Panc1 (cell line): ENCODE measurements at regions not wholly inside any gene's neighbourhood (a gene's known extent, or its start where the extent isn't known, plus 50 kb on each side); places are given as distances from the start of the nearest gene placed in this dataset.

ENCODE experiments used
- CTCF ChIP-seq: fragments of 450-650 bp; IDR thresholded peaks from 2 replicates; pipeline ENCODE4 v1.5.1; 2017; ENCODE audit warnings: mild to moderate bottlenecking
- POLR2AphosphoS5 ChIP-seq: IDR thresholded peaks from 2 replicates; pipeline ENCODE4 v1.6.1; 2012; ENCODE audit warnings: mild to moderate bottlenecking, low read depth, low read length, moderate library complexity
- REST ChIP-seq, 2 experiments: IDR thresholded peaks; 2 replicates each; pipeline ENCODE4 v1.6.1; 2011 to 2012; ENCODE audit warnings: low read depth in 2 of 2, control low read depth in 1 of 2, low read length in 1 of 2, mild to moderate bottlenecking in 1 of 2, moderate library complexity in 1 of 2; ENCODE audit not compliant: insufficient read depth in 1 of 2
- TCF7L2 ChIP-seq: IDR thresholded peaks from 2 replicates; pipeline ENCODE4 v1.6.1; 2011; ENCODE audit warnings: mild to moderate bottlenecking, low read depth, low read length, inconsistent platforms

- TF ChIP-seq REST (IDR thresholded peaks at IDR 0.05; ENCODE audit: insufficient read depth in 1 of 2, low read depth in 2 of 2, low read length in 1 of 2), result no peak
- TF ChIP-seq CTCF, result no peak
- TF ChIP-seq TCF7L2, result no peak
- no peak for TF ChIP-seq POLR2AphosphoS5
Measured at GRCh38 chr1:30190511-30191153, 532.8 kb downstream of the MATN1 start.
